LNCaP clone FGC (cell line): ENCODE measurements at regions not wholly inside any gene's neighbourhood (a gene's known extent, or its start where the extent isn't known, plus 50 kb on each side); places are given as distances from the start of the nearest gene placed in this dataset.

ENCODE experiments used
- DNase-seq: peaks from one replicate; pipeline ENCODE4 v3.0.0-alpha.2; 2011; ENCODE audit warnings: low read depth
- H3K4me3 ChIP-seq: 2 replicates; pipeline ENCODE4 v1.5.1; 2011; ENCODE audit warnings: mild to moderate bottlenecking, low read depth, low read length, control low read depth
- CTCF ChIP-seq: IDR thresholded peaks from 2 replicates; pipeline ENCODE4 v1.5.1; 2012; ENCODE audit warnings: mild to moderate bottlenecking; ENCODE audit not compliant: control insufficient read depth, insufficient read depth; ENCODE audit errors: extremely low read depth

GRCh38 chr13:90388887-90389452, 958.5 kb upstream of the MIR17HG start:
- H3K4me3 ChIP-seq = no peak overlapping the region
- no peak for TF ChIP-seq CTCF
- no peak for DNase-seq

GRCh38 chr13:90389537-90389936, 958.0 kb upstream of the MIR17HG start:
- TF ChIP-seq CTCF = no peak
- DNase-seq = no peak
- H3K4me3 ChIP-seq = no peak overlapping the region

GRCh38 chr13:90393408-90393807, 954.1 kb upstream of the MIR17HG start:
- H3K4me3 ChIP-seq = no peak overlapping the region
- DNase-seq = no peak
- TF ChIP-seq CTCF = no peak

GRCh38 chr13:90395348-90395747, 952.1 kb upstream of the MIR17HG start:
- H3K4me3 ChIP-seq = no peak overlapping the region
- TF ChIP-seq CTCF = no peak
- DNase-seq = no peak

GRCh38 chr13:90395846-90396245, 951.6 kb upstream of the MIR17HG start:
- no peak for DNase-seq
- no peak overlapping the region for H3K4me3 ChIP-seq
- TF ChIP-seq CTCF = no peak

GRCh38 chr13:90396266-90396665, 951.2 kb upstream of the MIR17HG start:
- H3K4me3 ChIP-seq = no peak overlapping the region
- no peak for TF ChIP-seq CTCF
- DNase-seq = no peak

- H3K4me3 ChIP-seq = no peak overlapping the region
- no peak for TF ChIP-seq CTCF
- no peak for DNase-seq
Measured at GRCh38 chr13:90397503-90397902, 950.0 kb upstream of the MIR17HG start.
